Transverse colon (tissue), 4 donors: ENCODE measurements at regions not wholly inside any gene's neighbourhood (a gene's known extent, or its start where the extent isn't known, plus 50 kb on each side); places are given as distances from the start of the nearest gene placed in this dataset.

Source experiments
- CTCF ChIP-seq, 5 experiments: fragments of 200-600 bp in 3 of 5; fragments of 450-650 bp in 2 of 5; sonication (generic) in 3 of 5; IDR thresholded peaks; 1 replicate in 2 of 5; 2 replicates in 3 of 5; pipeline ENCODE4 v1.5.1; 2016 to 2017; ENCODE audit warnings: antibody characterized with exemption in 5 of 5, inconsistent platforms in 3 of 5, mild to moderate bottlenecking in 2 of 5, moderate library complexity in 1 of 5
- POLR2A ChIP-seq: fragments of 450-650 bp; IDR thresholded peaks from one replicate; pipeline ENCODE4 v1.6.1; 2016; ENCODE audit warnings: antibody characterized with exemption, mild to moderate bottlenecking, moderate library complexity
- POLR2AphosphoS5 ChIP-seq, 3 donors: sonication (generic); formaldehyde crosslinking; IDR thresholded peaks; one replicate each; pipeline ENCODE4 v1.6.1; 2016; ENCODE audit warnings: antibody characterized with exemption in 3 of 3

DNA sequence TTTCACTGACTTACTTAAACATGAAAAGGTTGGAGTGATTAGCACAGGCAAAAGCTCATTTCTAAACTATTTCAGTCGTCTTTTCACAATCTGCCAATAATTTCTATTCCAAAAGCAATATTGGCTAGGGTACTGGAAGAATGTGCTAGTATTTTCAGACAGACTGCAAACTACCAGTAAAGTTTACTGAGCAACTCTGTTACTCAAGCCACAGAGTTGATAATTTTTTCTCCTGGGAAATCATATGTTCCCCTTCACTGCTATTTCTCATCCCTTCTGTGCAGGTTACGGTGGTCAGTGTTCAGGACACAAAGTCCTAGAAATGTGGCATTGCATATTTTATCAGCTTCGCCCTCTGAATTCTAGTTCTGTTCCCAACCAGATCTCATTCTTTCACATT lies 343.3 kb upstream of the TNC start:
- TF ChIP-seq POLR2AphosphoS5 (IDR thresholded peaks at IDR 0.05) (no peak), CTCF (IDR thresholded peaks at IDR 0.05) (no peak), POLR2A (no peak)
